GM19395 (cell line): ENCODE measurements at regions not wholly inside any gene's neighbourhood (a gene's known extent, or its start where the extent isn't known, plus 50 kb on each side); places are given as distances from the start of the nearest gene placed in this dataset.

ENCODE experiments used
- ATAC-seq: cut with Tn5 transposase; IDR thresholded peaks from one replicate; pipeline ENCODE4 v1.9.1; 2021; ENCODE audit warnings: mild to moderate bottlenecking, moderate library complexity; ENCODE audit not compliant: unreplicated experiment

DNA sequence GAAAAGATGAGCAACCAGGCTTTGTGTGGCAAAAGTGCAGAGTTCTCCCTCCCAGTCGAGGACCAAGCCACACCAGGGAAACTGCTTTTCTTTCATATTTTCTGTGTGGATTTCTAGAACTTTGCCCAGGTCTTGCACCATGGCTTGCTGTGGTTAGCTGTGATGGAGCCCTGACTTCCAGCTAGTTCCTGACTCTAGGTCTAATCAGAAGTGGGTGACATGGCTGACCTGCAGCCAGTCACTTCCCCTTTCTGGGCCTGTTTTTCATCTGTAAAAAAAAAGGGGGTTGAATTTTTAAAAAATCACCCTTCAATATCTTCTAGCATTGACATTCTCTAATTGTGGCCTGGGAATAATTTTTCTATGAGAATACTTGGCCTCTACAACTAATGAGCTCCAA, 491.2 kb upstream of the USP24 start:
- no peak for ATAC-seq

- ATAC-seq = no peak
Observed at GRCh38 chr1:55703726-55704363, 488.7 kb upstream of the USP24 start.

DNA sequence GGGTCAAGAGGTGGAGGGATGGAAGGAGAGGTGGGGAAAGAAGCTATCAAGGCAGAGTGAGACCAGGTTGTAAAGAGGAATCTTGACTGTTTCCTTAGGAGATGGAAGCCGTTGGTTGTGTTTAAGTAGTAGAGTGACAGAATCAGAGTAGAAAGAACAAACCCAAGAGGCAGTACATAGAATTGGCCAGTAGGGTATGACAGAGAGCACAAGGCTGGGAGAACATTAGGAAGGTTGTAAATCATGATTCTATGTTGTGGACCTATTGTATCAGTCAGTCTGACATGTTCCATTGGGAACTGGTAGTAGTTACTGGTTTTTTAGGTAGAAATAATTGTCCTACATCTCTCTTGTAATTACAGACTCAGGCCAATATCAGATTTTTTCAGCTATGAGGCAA, 486.9 kb upstream of the USP24 start:
- ATAC-seq = peak; percentile 90

- no peak for ATAC-seq
Observed at GRCh38 chr1:55700359-55701130, 485.4 kb upstream of the USP24 start.

DNA sequence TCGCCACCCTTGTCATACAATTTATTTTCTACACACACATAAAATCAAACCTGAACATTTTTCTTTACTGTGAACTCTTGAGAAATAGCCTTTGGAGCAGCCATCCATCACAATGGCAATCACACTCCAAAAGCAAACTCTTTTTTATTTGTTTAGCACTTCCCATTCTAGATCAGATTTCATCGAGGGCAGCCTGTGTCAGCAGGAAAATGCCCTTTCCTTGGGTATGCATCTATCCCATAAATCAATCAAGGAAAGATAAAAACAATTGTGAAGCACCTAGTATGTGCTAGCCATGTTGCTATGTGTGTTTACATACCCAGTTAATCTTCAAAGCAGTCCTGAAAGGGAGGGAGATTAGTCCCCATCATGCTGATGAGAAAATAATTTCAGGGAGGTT, 484.1 kb upstream of the USP24 start:
- no peak for ATAC-seq

DNA sequence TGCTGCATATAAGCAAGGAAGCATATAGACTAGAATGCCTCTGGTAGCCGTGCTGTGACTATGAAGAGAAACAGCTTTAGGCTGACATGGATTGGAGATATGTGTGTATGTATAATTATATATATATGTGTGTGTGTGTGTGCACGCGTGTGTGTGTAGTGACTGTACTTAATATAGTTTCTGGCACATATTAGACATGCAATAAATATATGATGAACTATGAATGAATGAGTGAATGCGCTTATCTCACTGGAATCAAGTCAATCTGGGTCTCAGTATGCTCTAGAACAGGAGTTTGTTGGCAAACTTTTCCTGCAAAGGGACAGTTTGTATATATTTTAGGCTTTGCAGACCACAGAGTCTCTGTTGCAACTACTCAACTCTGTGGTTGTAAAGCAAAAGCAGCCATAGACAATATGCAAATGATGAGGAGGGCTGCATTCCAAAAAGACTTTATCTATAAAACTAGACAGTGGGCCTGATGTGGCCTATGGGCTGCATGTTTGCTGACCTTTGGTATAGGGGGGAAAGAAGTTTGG, 482.9 kb upstream of the USP24 start:
- no peak for ATAC-seq

DNA sequence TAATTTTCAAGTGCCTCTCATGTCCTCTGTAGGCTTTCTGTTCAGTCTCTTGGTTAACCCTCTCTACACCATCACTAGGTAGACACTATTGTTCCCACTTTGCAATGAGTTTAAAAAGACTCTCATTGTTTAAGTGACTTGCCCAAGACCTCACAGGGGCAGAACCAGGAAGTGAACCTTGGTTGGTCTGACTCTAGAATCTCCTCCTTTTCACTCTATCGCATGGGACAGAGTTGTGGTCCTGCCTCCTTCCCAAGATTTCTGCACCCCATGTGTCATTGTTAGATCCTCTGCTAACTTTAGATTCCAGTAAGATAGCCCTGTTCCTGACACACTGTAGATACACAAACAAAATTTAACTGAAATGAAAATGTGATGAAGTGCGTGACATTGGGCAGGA, 481.7 kb upstream of the USP24 start:
- no peak for ATAC-seq

GRCh38 chr1:55696181-55696754, 481.1 kb upstream of the USP24 start:
- ATAC-seq = no peak

DNA sequence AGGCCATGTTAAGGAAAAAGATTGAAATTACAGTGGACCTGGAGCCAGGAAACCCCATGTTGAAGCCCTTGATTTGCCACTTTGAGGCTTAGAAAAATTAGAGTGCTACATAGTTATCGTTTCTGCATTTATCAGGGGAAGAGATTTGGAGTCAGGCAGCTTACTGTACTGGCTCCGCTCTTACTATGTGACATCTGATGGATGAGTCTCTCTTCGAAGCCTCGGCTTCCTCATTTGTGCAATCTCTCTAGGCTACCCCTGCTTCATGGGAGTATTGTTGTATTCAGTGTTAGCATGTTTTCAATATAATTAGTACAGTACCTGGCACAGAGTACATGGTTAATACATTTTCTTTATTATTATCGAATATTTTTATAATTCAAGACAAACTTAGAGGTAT, 480.4 kb upstream of the USP24 start:
- ATAC-seq = no peak

GRCh38 chr1:55695151-55695550, 480.0 kb upstream of the USP24 start:
- no peak for ATAC-seq

DNA sequence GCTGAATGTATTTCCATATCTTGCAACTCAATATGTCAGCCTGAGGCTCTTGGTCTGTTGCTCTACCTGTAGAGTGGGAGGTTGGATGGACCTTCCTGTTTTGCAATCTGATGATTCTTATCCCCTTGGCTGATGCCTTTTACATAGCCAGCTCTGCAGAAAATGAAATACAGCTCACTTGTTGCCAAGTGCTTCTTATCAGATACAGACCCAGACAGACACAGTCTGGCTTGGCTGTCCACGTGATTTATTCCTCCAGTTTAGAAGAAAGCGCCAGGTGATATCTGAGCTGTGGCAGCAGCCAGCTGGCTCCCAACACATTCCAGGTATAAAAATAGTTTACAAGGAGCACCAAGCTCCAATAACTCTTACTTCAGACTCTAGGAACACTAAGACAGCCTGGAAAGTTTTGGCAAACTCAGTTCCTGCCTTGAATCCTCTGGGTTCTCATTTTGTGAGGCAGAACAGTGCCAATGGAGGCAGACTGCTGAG, 479.2 kb upstream of the USP24 start:
- ATAC-seq = no peak

GRCh38 chr1:55692726-55693125, 477.6 kb upstream of the USP24 start:
- no peak for ATAC-seq

DNA sequence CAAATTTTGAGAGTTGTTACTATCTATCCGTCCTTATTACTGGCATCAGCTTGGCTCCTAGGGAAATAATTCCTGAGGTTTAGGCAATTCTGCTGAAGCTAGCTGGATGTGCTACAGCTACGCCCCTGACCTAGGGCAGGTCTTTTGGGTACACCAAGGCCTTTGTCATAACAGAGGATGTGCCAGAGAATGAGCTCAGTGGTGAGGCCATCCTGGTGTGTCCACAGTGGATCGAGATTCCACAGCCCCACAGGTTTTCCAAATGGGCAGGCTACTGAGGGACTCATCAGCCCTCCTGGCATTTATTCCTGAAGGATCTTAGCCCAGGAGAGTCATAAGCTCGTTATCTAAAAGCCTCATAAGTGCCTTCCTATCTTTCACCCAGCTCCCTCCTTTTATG, 475.2 kb upstream of the USP24 start:
- no peak for ATAC-seq

DNA sequence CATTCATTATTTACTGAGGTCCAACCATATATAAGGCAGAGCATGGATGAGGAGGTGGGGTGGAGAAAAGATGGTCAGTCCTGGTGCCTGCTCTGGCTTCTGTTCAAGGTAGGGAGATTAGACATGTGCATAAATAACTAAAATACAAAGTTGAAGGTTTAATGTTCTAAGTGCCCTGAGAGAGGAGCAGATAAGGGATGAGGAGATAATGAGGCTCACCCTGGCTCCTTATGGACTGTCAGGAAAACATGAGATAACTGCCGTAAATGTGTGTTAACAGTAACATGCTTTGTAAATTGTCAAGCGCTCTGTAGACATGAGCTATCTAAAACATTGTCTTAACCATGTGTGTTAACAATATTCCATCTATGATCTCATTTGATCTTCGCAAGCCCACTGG, 474.6 kb upstream of the USP24 start:
- ATAC-seq = no peak

DNA sequence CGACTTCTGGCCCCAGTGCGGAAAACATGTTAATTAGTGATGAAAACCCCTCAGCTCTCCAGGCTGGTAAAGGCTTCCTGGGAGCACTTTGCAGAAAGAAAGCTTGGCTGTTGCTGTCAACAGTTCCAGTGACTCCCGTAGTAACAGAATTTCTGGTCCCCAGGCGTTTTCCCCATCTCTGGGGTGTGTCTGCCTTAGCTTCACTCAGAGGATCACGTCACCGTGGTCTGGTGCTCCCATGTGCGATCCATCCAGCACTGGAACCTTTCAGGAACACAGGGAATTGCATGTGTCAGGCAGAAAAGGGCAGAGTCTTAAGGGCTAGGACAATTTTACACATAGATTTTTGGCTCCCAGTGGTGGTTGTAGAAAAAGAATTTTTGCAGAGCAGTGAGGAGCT, 470.4 kb upstream of the USP24 start:
- ATAC-seq = no peak

DNA sequence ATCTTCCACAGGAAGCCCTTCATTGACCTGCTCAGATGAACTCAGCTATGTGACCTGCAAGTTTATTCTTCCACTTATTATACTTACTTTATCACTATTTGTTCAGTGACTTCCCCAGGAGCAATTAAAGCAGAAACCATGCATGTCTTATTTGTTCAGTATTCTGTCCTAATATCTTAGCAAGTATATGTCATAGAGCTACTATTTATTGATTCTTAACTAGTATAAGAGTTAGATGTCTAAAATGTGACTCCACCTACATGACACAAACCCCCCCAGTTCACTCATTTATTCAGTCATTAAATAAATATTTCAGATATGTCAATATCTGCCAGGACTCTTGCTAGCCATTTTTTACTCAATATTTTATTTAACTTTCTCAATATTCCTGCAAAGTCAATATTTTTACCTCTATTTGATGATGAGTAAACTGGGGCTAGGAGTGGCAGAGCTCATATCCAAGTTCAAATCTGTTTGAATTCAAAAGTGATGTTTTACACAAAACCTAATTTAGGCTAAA, 469.0 kb upstream of the USP24 start:
- ATAC-seq = no peak

GRCh38 chr1:55682198-55682597, 467.0 kb upstream of the USP24 start:
- ATAC-seq = no peak

- no peak for ATAC-seq
Observed at GRCh38 chr1:55679971-55680370, 464.8 kb upstream of the USP24 start.

DNA sequence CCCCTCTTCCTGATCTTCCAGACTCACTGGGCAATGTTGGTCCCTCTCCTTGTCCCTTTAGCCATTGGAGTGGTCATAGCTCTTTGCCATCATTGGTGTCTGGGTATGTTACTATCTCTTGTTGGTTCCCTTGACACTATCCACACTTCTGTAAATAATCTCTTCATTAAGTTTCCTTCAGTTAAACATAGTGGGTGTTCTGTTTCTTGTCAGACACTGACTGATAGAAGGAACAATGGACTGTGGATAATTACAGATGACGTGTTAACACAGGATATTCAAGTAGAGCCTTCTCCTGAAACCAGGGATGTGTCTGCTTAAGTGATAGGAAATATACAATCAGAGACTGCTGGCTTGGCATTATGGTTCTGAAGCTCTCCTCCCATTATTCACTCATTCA, 458.3 kb upstream of the USP24 start:
- no peak for ATAC-seq

- no peak for ATAC-seq
Observed at GRCh38 chr1:55670331-55671082, 455.3 kb upstream of the USP24 start.

DNA sequence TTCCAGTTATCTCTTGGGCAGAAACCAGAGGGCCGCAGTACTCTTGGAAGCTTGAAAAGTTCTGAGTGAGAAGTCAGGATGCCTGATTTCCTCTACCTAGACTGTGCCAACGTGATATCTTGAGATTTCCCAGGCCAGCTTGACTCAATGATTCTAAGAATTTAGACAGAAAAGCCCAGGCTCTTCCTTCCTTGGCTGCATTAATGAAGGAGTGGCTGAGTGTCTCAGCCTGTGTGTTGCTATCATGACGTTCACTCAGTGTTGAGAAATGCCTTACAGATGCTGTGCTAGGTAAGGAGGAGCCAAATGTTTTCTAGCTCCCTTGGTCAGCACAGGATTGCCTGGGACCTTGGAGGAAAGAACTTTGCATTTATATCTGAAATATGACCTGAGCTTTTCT, 454.1 kb upstream of the USP24 start:
- no peak for ATAC-seq
